ENCODE measurements at regions not wholly inside any gene's neighbourhood (a gene's known extent, or its start where the extent isn't known, plus 50 kb on each side); places are given as distances from the start of the nearest gene placed in this dataset.
"Not testable (repeated sequence)": the region's sequence is repeated elsewhere in the genome, so short reads cannot be mapped to it uniquely, and the experiment has no call there.

DNA sequence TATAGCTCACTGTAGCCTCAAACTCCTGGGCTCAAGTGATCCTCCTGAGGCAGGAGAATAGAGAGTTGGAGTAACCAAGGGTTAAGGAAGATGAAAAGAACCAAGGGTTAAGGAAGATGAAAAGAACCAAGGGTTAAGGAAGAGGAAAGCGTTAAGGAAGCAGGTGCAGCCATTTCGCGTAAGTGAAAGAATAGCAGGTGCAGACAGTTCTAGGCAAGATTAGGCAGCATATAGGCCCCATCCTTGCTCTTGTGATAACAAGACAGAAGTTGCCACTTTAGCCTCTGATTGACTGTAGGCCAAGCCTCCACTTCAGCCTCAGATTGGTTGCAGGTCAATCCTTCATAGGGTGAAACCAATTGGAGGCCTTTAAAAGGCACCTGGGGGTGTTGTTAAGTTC lies 677.4 kb downstream of the PDCD6IP start:
- no peak for DNase-seq (ENCODE audit: low read depth, low spot score)

DNA sequence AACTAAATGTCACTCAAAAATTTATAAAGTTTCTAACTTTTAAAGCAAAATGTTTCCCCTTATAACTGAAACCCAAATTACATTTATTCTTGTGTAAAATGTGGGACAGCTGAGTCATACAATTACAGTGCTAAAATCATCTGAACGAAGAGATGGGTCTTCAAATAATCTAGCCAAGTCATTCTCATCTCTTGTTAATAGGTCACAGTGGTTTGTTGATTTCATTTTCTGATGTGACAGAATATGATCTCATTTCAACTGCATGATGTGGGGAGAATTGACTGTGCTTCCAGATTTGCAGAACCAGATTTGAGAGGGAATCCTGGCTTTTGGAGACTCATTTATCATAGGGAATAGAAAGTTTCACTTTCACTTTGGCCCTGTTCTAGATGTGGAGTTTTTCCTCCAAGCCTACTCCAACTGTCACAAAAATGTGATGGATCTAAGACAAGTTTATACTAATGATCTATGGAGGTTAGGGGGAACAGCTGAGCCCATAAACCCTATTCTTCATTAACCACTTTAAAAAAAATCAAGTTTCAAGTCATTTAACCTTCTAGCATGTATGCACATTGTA lies 685.0 kb downstream of the PDCD6IP start:
- peak; percentile 5 for DNase-seq (ENCODE audit: low read depth, low spot score)

DNA sequence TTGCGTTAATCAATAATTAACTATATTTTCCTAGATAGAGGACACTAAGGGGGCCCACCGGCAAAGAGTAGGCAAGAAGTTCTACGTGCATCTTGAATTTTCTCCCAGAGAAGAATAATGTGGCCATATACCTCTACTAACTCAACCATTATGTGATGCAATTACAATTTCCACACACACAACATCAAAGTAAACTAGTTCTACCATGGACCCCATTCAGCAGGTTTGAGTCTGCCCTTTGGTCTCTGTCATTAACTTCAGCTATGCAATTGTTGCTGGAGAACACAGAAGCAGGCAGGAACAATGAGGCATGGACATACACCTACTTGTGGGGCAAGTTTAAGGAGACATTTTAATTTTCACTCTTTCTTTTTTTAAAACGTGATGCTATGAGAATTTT lies 705.9 kb downstream of the PDCD6IP start:
- no peak for DNase-seq (ENCODE audit: low read depth, low spot score)

DNA sequence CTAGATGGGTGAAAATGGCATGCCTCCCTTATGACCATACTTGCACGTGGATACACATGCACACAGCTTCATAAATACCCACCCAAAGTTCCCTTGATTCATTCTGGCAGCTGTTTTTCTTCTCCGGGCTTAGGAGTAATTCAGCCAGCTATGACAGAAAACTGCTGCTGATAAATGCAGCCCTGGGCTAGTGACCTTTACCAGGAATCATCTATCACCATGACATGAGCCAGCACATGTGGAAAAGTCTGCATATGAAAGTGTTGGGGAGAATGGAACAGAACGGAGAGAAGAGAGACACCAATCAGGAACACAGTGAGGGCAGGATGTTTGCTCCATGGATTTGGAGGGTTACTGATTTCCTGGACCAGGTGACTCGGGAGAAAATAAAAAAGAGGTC lies 706.3 kb downstream of the PDCD6IP start:
- DNase-seq (ENCODE audit: low read depth, low spot score) = no peak

DNA sequence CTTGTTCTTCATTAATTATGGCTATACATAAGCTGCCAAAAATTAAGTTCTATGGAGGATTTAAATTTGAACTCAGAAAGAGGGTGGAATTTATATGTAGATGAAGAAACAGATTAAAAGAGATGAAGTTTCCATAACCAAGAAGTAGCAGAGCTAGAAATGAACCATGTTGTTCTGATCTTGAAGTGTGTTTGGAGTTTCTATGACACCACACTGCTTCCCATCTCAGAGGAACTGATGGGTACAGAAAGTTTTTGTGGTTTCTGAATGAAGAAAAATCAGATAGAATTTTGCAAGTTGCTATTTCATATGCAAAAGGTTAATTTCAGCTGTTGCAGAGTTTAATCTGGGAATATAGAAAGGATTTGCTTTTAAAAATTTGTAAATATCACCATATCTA lies 710.3 kb downstream of the PDCD6IP start:
- no peak for DNase-seq (ENCODE audit: low read depth, low spot score)

DNA sequence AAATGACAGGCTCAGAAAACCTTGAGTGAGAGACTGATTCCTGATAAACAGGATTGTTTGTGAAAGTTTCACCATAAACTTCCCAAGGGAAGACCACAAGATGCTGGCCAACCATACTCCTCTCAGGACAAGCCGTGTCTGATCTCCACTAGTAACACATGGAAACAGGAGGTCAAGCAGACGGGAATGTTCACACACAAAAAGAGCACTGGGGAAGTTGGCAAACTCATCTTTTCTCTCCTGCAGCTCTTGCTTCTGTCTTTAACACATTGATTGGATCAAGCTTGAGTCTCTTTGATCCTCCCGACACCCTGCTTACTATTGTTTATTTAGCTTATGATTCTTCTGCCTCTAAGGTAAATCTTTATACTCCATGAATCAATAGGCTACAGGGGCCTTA lies 713.5 kb downstream of the PDCD6IP start:
- no peak for DNase-seq (ENCODE audit: low read depth, low spot score)

DNA sequence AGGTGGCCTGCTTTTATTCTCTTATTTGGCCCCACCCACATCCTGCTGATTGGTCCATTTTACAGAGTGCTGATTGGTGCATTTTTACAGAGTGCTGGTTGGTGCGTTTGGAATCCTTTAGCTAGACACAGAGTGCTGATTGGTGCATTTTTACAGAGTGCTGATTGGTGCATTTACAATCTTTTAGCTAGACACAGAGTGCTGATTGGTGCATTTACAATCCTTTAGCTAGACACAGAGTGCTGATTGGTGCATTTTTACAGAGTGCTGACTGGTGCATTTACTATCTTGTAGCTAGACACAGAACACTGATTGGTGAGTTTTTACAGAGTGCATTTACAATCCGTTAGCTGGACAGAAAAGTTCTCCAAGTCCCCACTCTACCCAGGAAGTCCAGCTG lies 720.6 kb downstream of the PDCD6IP start:
- DNase-seq (ENCODE audit: low read depth, low spot score) = not testable (repeated sequence)

DNA sequence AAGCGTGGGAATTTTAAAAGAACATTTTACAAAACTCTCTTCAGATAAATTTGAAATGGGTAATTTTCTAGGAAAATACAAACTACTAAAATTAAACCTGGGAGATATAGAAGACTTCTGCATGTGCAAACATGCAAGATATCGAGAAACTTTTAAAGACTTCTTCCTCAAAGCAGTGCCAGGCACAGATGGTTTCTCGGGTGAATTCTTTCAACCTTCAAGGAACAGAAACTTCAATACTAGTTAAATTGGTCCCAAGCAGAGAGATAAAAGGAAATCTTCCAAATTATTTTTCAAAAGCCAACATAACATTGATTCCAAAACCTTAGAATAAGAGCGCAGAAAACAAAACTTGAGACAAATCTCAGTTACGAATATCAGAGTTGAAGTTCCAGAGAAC lies 732.7 kb downstream of the PDCD6IP start:
- no peak for DNase-seq (ENCODE audit: low read depth, low spot score)

DNA sequence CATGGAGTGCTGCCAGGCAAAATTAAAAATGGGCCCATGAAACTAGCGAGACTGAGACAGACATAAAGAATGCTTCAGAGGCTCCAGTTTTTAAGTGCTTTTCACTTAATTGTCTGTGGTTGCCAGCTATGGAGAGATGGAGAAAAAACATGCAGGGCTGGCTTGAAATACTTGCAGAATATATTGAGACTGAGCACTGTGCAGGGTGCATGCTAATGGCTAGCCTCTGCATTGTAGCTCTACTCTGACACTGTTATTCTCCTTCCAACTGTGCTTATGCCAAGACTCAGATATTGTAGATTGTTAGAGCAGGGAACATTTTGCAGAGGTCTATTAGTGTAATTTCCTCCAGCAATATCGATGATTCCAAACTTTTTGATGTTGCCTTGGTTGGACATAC lies 735.0 kb downstream of the PDCD6IP start:
- peak; percentile 36 for DNase-seq (ENCODE audit: low read depth, low spot score)

DNA sequence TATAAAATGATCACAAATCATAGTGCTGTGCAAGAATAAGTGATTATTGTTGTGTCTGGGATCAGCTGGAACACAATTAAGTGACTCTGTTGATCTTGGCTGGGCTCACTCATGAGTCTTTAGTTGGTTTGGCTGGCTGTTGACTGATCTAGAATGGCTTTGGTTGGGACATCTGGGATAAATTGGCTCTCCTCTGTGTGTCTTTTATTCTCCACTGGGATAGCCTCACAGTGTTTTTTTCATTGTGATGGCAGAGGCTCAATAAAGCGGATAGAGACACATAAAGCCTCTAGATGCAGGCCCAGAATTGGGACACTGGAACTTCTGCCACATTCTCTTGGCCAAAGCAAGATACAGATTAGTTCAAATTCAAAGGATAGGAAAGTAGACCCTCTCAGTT lies 735.6 kb downstream of the PDCD6IP start:
- peak; percentile 11 for DNase-seq (ENCODE audit: low read depth, low spot score)

DNA sequence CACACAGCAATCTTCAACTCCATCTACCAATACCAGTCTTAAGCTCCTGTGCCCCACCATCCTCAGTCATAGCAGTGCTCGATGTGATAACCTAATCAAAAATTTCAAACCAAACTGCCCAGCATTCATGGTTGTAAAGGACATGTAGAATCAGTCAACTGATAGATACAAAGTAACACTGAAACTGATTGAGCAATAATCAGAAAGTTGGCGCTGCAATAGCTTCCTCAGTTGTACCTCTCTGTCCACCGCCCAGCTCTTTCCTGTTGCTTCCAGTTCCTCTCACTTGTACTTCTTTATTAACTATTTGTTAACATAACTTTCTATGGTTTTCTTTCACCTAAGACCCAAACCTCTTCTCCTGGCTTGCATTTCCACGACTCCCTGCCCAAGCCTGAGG lies 745.7 kb downstream of the PDCD6IP start:
- DNase-seq (ENCODE audit: low read depth, low spot score) = no peak

DNA sequence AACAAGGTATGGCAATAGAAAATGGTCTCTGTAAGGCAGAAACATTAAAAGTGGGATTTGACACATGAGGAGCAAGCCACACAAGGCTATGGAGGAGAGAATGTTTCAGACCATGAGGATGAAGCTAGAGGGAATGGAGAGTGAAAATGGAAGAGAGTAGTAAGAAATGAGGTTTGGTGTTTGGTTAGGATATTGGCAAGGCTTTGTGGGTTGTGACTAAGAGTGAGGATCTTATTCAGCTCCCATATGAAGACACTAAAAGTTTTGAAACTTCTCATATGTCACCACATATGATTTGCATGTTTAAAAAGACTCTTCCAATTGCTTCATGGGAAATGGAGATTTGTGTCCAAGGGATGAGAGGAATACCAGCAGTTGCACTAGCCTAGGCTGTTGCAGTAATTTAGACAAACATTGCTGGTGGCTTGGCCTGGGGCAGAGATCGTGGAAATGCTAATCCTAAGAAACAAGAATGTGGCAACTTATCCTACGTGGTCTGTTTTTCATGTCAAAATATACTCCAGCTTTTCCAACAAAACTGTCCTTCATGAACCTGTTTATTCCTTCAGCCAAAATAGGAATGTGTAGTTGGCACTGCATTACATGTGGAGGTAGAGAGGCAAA lies 749.0 kb downstream of the PDCD6IP start:
- DNase-seq (ENCODE audit: low read depth, low spot score) = no peak

DNA sequence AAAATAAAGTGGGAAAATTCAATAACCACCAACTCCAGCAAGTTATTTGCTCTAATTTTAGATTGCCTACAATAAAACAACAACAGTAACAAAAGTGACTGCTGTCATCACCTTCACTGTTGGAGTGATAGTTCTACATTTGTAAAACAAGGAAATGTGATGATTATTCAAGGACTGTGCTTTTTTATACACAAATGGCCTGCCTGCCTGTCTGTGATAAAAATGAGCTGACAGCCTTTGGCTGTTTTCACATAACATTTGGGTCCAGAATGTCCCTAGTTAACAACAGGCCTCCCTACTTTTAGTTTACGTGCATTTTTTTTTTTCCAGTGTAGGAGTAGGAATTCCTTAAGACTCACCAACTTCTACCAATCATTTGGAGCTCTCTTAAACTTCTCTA lies 768.8 kb downstream of the PDCD6IP start:
- DNase-seq (ENCODE audit: low read depth, low spot score) = no peak

DNA sequence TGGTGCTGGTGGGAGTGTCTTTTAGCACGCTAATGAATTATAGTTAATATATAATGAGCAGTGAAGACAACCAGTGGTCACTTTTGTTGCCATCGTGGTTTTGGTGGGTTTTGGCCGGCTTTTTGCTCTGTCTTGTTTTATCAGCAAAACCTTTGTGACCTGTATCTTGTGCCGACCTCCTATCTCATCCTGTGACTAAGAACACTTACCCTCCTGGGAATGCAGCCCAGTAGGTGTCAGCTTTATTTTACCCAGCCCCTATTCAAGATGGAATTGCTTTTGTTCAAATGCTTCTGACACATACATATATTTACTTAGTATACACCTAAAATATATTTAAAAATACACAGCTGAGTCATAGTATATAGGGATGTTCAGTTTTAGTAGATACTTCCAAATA lies 770.3 kb downstream of the PDCD6IP start:
- DNase-seq (ENCODE audit: low read depth, low spot score) = peak; percentile 24

DNA sequence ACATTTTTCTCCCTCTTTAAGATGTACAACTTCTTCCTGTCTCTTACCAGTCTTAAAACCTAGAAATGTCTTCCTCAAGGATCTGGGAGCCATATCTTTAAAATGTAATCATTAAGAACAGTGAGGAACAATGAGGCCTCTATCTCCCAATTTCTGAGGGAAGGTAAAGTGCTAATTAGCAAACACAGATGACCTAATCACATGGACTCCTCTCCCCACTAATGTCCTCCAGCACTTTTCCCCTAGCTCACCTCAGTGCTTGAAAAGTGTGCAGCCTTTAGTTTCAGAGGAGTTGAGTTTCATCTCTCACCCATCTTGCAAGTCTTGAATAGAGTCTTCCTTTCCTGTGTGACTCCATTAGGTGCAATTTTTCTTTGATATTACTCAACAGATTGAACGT lies 771.0 kb downstream of the PDCD6IP start:
- DNase-seq (ENCODE audit: low read depth, low spot score) = no peak

DNA sequence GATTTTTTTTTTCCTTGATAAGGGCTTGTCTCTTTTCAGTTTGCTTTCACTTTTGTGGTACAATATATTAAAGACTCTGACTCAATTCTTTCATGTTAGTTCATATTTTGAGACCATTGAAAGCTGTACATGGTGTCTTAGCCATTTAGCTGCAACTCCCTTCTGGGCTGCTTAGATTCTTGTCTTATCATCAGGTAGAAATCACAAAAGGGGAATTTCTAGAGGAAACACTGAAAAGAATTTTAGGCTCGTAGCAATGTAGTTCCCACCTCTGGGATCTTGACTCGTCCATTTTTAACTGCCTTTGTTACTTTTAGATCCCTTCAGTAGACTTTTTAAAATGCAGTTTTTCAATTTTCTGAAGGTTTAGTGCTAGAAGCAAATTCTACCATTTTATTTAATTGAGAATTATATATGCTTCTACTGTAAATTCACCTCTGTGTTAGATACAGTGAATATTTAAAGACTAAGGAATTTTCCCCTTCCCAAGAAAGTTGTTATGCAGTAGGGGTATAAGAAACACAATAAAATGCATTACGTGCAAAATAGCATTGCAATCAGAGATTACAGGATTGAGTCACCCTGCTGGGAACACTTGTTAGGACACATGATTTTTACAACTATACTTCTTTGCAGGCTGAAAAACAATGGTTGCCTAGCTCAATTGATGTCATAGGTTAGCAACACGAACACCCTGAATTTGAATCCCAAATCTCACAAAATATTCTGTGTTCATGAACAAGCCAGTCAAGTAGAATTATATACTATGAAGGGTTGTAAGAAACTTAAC lies 772.7 kb downstream of the PDCD6IP start:
- peak; percentile 43 for DNase-seq (ENCODE audit: low read depth, low spot score)

DNA sequence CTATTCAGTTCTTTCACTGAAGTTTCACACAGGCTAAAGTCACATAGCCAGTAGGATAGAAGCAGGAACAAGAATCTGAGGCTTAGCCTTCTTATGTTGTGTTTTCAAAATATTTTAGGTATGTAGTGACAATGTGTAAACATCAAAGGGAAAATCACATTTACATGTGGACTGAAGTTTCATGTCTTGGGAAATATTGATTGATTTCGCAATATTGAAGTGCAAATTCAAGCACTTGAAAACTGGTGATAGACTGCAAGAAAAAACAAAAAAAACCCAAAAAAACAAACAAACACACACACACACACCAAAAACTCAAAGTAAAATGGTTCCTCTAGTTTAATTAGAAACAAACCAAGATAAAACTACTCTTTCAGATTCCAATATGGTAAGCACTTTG lies 773.3 kb downstream of the PDCD6IP start:
- no peak for DNase-seq (ENCODE audit: low read depth, low spot score)

DNA sequence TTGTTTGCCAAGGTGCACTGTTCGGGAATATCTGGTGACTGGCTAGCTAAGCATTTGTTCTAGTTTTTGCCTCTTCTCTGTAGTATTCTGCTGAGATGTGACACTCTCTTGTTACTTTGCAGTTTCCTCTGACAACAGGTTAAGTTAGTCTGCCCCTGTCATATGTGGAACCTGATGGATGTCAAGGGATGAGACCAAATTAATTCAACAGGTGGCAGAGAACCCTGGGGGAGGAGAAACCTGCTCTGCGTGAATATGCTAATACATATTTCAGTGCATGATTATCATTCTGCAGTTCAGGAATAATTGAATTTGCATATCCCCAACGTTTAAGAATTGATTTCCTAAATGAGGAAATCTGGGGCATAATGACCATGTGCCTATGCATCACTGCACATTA lies 777.3 kb downstream of the PDCD6IP start:
- no peak for DNase-seq (ENCODE audit: low read depth, low spot score)

DNA sequence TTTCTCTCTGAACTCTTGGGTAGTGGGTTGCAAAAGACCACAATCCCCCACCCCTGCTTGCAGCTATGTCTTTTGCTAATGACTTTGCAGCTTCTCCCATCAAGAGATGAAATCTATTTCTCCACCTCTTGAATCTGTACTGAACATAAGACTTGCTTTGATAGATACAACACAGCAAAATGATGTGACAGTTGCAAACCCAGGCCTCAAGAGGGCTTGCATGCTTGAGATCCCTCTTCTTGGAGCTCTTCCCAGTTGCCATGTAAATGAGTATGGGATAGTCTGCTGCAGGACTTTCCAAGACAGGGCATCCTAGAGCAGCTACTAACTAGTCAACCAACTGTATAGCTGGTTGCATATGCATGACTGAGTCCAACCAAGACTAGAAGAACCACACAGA lies 783.6 kb downstream of the PDCD6IP start:
- DNase-seq (ENCODE audit: low read depth, low spot score) = peak; percentile 41

DNA sequence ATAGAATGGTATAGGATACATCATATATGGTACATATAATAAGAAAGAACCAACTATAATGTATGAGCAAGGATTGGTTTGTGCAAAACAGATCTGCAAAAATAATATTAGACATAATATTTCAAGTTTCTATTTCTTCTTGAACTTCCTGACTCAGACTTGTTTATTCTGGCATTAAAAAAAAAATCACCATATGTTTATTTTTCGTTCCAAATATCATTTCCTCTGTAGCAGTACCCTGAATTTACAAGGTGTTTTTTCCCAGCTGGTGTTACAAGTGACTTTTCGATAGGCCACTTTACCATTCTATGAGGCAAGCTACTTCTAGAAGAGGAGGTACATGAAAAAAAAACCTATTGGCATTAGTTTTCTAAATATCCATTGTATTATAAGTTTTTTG lies 785.0 kb downstream of the PDCD6IP start:
- no peak for DNase-seq (ENCODE audit: low read depth, low spot score)

DNA sequence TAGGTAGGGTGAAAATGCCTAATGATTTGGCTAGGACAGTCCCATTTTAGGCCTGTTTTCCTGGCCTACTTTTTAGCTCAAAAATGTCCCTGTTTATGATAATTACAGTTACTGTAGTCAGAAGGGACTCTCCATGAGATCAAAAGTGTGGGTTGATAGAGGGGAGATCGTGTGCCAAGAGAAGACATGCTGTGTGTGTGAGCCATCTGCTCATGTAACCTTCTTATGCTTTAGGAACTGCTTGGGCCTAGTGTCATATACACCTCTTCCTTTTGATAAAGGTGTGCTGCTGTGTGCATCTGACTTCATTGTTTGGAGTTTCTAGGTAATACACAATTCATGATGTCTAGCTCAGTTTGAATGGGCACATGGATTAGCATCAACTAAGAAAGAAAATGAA lies 786.5 kb downstream of the PDCD6IP start:
- DNase-seq (ENCODE audit: low read depth, low spot score) = no peak

DNA sequence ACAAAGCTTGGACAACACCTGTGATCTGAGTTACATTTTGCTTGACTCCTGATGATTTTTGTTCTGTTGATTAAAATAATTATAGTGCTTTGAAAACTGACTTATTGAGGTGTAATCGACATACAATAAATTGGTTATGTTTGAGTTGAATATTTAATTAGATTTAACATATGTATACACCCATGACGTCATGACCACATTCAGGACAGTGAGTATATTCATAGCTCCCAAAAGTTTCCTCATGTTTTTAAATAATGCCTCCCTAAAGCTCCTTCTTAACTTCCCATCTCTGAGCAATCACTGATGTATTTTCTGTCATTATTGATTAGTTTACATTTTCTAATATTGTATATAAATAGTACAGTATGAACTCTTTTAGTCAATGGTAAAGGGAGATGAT lies 801.2 kb downstream of the PDCD6IP start:
- no peak for DNase-seq (ENCODE audit: low read depth, low spot score)

DNA sequence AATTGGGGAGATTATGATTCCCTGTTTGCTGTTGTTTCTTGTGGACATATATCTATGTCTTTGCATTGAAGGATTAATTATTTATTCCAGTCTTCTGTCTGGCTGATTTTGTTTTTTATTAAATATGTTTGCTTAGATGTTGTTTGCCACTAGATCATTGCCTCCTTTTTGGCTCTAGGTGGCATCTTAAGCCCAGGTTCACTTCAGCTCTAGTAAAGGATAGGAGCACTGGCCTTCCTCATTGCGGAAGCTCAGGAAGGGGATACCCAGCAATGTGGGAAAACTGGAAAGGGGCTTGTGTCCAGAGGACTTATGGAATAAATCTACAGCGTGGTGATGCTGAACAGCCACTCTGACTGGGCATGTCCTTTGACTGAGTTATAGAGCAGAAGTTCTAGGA lies 821.6 kb downstream of the PDCD6IP start:
- no peak for DNase-seq (ENCODE audit: low read depth, low spot score)

All from astrocyte of the hippocampus (primary cell).